ENCODE measurements at regions not wholly inside any gene's neighbourhood (a gene's known extent, or its start where the extent isn't known, plus 50 kb on each side); places are given as distances from the start of the nearest gene placed in this dataset.

GRCh38 chr5:173762930-173763329, 125.2 kb upstream of the CPEB4 start:
- intact Hi-C loops (cut with micrococcal nuclease) = no loop called here

- intact Hi-C loops (cut with micrococcal nuclease) = no loop called here
These were observed 124.7 kb upstream of the CPEB4 start for GRCh38 chr5:173763410-173763809.

- intact Hi-C loops (cut with micrococcal nuclease) = no loop called here
These were observed 123.7 kb upstream of the CPEB4 start for GRCh38 chr5:173764332-173765028.

- intact Hi-C loops (cut with micrococcal nuclease) = no loop called here
These were observed 123.0 kb upstream of the CPEB4 start for GRCh38 chr5:173765029-173765644.

- intact Hi-C loops (cut with micrococcal nuclease) = no loop called here
These were observed 122.5 kb upstream of the CPEB4 start for GRCh38 chr5:173765661-173766060.

GRCh38 chr5:173767574-173768266, 120.4 kb upstream of the CPEB4 start:
- intact Hi-C loops (cut with micrococcal nuclease) = no loop called here

GRCh38 chr5:173768267-173768806, 119.8 kb upstream of the CPEB4 start:
- intact Hi-C loops (cut with micrococcal nuclease) = no loop called here

- intact Hi-C loops (cut with micrococcal nuclease) = no loop called here
These were observed 119.3 kb upstream of the CPEB4 start for GRCh38 chr5:173768891-173769290.

- intact Hi-C loops (cut with micrococcal nuclease) = no loop called here
These were observed 117.5 kb upstream of the CPEB4 start for GRCh38 chr5:173770637-173771036.

- intact Hi-C loops (cut with micrococcal nuclease) = no loop called here
These were observed 116.9 kb upstream of the CPEB4 start for GRCh38 chr5:173771121-173771724.

GRCh38 chr5:173771725-173772383, 116.3 kb upstream of the CPEB4 start:
- intact Hi-C loops (cut with micrococcal nuclease) = no loop called here

GRCh38 chr5:173772384-173773059, 115.6 kb upstream of the CPEB4 start:
- intact Hi-C loops (cut with micrococcal nuclease) = no loop called here

- intact Hi-C loops (cut with micrococcal nuclease) = no loop called here
These were observed 113.8 kb upstream of the CPEB4 start for GRCh38 chr5:173774271-173774761.

- intact Hi-C loops (cut with micrococcal nuclease) = no loop called here
These were observed 112.6 kb upstream of the CPEB4 start for GRCh38 chr5:173775261-173776197.

- intact Hi-C loops (cut with micrococcal nuclease) = no loop called here
These were observed 111.0 kb upstream of the CPEB4 start for GRCh38 chr5:173777149-173777548.

- intact Hi-C loops (cut with micrococcal nuclease) = no loop called here
These were observed 110.5 kb upstream of the CPEB4 start for GRCh38 chr5:173777674-173778073.

GRCh38 chr5:173778152-173778782, 109.9 kb upstream of the CPEB4 start:
- intact Hi-C loops (cut with micrococcal nuclease) = no loop called here

GRCh38 chr5:173778784-173779304, 109.3 kb upstream of the CPEB4 start:
- intact Hi-C loops (cut with micrococcal nuclease) = no loop called here

Measured in T-helper 1 cell treated with Interleukin-12 subunit alpha and Interleukin-12 subunit beta and Interleukin-4 antibody, amounts not matched to agents 30 ng/mL and 1 ng/mL, for 36 hours (primary cell).